C4-2B (cell line): ENCODE measurements at regions not wholly inside any gene's neighbourhood (a gene's known extent, or its start where the extent isn't known, plus 50 kb on each side); places are given as distances from the start of the nearest gene placed in this dataset.

ENCODE experiments used
- H3K27ac ChIP-seq: fragments of 450-650 bp; 2 replicates; pipeline ENCODE4 v1.5.1; 2017
- CTCF ChIP-seq: fragments of 450-650 bp; conservative IDR thresholded peaks from 2 replicates; pipeline ENCODE4 v1.5.1; 2017; ENCODE audit warnings: mild to moderate bottlenecking
- ZFX ChIP-seq: fragments of 450-650 bp; IDR thresholded peaks from 2 replicates; pipeline ENCODE4 v1.6.1; 2017

DNA sequence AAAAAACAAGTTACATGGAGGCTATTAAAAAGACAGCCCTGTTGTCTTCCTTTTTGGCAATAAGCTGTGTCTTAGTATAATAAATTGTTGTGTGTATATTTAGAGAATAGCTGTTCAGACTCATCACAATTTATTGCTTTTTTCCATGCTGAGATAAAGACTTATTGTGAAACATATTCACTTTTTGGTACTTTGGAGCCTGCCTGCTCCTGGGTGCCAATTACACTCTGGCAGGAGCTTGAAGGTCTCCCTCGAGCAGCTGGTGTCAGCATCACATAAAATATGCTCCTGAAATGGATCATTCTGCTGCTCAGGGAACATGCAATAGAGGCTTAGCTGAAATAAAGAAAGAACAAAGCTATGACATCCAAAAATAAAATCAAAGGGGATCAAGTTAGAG, 211.6 kb upstream of the DKK2 start:
- H3K27ac ChIP-seq: no peak overlapping the region
- TF ChIP-seq ZFX: no peak

DNA sequence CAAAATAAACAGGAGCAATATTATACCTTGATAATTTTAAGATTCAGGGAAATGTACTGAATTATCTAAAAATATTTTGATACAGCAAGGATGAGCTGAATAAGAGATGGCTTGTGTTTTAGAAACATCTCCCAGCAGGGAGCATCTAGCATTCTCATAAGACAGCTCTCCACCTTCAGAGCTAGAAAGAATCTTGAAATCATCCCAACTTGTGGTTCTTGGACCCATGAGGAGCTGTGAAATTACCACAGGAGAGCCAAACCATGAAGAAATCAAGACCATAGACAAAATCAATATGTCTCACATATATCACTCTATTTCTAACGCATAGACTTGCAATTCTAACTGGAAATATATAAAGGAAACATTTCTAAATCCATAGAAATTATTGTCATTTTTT, 210.6 kb upstream of the DKK2 start:
- TF ChIP-seq CTCF: no peak

DNA sequence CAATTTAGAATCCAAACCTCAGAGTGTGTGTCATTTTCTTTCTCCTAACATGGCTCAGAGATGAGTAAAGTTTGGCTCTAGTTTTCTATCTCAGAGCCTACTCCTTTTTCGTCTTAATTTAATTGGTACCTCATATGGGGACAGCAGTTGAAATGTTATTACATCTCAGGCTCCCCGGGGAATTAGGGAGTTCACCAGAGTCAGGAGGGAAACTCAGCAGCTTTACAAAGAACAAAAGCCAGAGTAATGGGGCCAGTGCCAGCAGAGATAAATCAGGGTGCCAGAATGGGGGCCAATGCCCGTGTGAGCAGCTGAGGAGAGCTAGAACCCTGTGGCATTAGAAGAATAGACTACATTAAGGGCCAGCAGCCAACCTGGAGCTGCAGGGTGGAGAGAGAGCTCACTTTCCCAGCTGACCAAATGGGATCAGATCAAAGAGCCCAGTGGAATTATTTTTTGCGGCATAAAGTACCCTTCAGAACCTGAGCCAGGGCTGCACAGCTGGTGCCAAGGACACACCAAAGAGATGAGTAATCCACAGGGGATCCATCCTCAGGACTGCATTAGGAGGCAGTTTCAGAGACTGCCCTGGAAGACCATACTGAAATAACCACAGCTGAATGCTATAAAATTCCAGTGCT, 207.1 kb upstream of the DKK2 start:
- H3K27ac ChIP-seq: no peak overlapping the region

More for the DNA sequence above, 210.6 kb upstream of the DKK2 start:
- H3K27ac ChIP-seq: no peak overlapping the region

GRCh38 chr4:107220976-107221375, 184.9 kb upstream of the DKK2 start:
- TF ChIP-seq CTCF (no peak), ZFX (no peak)
- no peak overlapping the region for H3K27ac ChIP-seq

More for the DNA sequence above, 207.1 kb upstream of the DKK2 start:
- TF ChIP-seq CTCF: no peak

DNA sequence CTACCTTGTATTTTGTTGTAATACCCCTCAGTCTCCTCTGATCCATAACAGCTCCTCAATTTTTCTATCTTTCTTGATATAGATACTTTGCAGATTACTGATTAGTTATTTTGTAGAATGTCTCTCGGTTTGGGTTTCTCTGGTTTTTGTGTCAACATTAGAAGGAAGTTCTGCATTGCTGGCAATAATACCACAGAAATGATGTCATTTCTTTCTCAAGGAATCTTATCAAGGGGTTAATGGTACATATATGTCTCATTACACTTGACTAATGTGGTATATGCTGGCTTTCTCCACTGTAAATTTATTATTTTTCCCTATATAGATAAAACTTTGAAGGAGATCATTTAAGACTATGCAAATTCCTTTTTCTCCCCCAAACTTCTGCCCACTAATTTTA, 183.6 kb upstream of the DKK2 start:
- TF ChIP-seq CTCF (no peak), ZFX (no peak)
- no peak overlapping the region for H3K27ac ChIP-seq

DNA sequence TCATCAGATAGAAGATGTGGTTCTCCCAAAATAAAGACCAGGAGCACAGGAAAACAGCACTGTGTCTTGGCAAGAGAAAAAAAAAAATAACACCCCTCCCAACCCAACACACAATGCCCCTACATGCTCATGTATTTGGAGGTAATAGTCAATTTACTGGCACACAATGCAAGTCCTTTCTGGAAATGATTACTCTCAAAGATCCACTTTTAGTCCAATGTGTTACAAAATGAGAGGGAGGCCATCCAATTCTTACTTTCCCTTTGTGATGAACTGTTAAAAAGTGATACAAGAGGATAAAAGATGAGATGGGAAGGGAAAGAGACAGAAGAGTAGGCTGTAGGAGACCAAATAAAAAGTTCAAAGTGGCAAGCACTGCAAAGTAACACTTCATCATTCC, 180.3 kb upstream of the DKK2 start:
- H3K27ac ChIP-seq: no peak overlapping the region
- TF ChIP-seq CTCF: no peak
- no peak for TF ChIP-seq ZFX

DNA sequence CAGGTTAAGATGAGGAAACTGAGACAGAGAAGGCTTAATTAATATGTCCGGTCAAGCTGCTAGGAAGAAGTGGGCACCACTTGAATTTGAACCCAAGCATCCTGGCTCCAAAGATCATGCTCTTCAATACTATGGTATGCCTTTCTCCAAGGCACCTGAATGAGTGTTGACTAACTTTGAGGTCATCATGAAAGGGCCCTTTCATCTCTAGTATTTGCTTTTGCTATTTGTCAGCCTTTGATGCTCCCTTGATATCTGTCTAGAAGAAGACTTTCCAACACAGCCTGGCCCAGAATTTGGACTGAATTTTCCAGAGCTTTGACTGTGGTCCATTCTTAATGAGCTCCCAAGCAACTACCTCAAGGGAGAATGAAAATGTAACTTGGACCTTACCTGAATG, 179.1 kb upstream of the DKK2 start:
- TF ChIP-seq CTCF: no peak
- no peak for TF ChIP-seq ZFX
- H3K27ac ChIP-seq: no peak overlapping the region

DNA sequence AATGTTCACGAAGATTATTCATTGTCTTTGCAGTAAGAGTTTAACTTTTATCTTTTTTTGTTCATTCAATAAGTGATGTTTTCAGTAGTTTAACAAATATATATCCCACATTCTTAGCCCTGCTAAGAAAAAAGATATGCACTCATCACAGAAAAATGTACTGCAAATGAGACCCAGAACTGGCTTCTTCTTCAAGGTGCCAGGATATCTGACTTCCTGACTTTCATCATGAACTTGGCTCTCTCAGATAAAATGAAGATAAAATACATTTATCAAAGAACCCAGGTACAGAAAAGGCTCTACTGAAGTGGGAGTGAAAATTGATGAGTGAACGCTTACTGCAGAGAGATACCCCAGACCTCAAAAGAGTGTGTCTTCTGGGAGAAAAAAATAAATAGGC, 177.8 kb upstream of the DKK2 start:
- no peak for TF ChIP-seq CTCF
- TF ChIP-seq ZFX: no peak
- no peak overlapping the region for H3K27ac ChIP-seq
